Inferior parietal cortex (tissue), 1 donor: ENCODE measurements at regions not wholly inside any gene's neighbourhood (a gene's known extent, or its start where the extent isn't known, plus 50 kb on each side); places are given as distances from the start of the nearest gene placed in this dataset.

Experiments used
- DNase-seq: peaks from one replicate; pipeline ENCODE4 v3.0.0-alpha.2; 2016; ENCODE audit errors: extremely low spot score

GRCh38 chr7:12127455-12127854 is 83.6 kb upstream of the TMEM106B start:
- no peak for DNase-seq

GRCh38 chr7:12130609-12131008 is 80.5 kb upstream of the TMEM106B start:
- no peak for DNase-seq

DNA sequence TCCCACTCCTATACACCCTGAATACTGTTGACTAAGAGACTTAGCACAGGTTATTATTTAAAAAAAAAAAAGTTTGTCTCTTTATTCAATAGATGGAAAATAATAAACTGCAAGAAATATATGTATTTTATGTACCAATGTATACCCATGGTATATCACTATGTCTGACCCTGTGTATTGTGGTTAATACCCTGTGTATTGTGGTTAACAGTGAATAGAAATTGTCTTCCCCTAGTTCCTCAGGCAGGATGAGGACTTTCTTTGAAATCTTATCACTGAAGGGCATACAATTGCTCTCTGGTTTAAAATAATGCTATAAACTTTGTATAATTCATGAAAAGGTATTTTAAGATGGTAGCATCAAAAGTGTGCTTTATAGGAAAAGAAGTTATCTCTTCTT is 80.0 kb upstream of the TMEM106B start:
- no peak for DNase-seq

DNA sequence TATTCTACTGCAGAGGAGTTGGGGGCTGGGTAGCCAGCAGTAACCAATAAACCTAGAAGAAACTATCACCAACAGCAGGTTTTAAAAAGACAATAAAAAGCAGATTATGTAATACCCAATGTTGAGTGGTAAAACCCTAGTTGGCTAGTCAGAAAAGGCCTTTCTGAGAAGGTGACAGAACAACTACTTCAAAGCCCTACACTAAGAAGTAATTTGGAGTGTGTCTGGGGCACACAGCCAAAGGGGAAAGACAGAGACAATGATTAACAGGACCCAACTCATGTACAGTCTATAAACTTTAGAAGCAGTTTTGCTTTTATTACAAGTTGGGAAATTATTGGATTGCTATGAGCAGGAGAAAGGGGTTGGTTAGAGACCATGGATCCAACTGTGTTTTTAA is 77.2 kb upstream of the TMEM106B start:
- DNase-seq = no peak

GRCh38 chr7:12136523-12136922 is 74.6 kb upstream of the TMEM106B start:
- DNase-seq = no peak

- no peak for DNase-seq
These were observed 73.8 kb upstream of the TMEM106B start for GRCh38 chr7:12137283-12137682.

DNA sequence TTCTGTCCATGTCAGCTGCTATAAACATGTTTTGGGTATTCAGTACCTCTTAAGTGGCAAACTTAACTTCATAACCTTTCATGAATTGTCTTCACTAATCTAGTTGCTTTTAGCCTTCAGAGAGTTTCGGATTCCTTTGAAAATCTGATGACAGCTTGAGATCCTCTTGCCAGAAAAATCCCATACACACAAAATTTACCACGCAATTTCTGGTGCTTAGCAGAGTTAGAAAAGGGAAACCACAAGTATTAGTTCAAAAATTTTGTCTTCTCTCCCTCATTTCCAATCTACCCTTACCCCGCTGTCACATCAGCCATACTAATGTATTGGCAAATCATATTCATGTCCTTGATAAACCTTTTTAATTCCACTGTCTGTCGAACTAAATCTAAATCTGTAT is 72.7 kb upstream of the TMEM106B start:
- DNase-seq = no peak

GRCh38 chr7:12139416-12139815 is 71.7 kb upstream of the TMEM106B start:
- DNase-seq = no peak

- DNase-seq = no peak
These were observed 64.3 kb upstream of the TMEM106B start for GRCh38 chr7:12146813-12147212.

DNA sequence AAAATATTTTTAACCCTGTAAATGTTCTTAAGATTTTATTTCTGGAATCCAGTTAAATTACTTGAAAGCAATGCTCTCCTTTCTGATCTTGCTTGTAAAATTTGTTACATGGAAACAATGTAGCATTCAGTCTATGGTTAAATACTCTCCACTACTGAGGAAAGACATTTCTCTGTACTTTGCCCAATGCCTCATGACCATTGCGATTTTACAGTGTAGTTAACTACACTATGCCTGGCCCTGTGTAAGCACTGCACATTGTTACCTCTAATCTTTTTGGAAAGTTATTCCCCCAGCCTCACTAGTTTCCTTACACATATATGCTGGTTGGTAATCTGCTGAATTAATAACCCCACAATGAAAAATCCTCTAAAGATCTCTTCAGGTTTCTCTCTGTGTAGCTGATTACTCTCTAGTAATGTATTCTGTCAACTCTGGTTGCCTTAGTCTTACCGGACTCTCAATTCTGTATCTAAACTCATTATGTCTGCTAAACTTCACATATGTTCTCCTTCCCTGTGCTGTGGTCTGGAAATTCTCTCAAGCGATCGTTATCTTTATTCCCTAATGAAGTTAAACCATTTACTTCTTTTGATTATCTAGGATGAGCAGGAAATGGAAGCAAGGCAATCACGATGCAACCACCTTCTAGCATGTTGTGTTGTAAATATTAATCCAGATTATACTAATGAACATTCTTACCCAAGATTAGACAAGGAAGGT is 58.7 kb upstream of the TMEM106B start:
- DNase-seq = no peak

GRCh38 chr7:12154119-12154518 is 57.0 kb upstream of the TMEM106B start:
- DNase-seq = no peak

- DNase-seq = no peak
These were observed 53.6 kb upstream of the TMEM106B start for GRCh38 chr7:12157517-12157916.

DNA sequence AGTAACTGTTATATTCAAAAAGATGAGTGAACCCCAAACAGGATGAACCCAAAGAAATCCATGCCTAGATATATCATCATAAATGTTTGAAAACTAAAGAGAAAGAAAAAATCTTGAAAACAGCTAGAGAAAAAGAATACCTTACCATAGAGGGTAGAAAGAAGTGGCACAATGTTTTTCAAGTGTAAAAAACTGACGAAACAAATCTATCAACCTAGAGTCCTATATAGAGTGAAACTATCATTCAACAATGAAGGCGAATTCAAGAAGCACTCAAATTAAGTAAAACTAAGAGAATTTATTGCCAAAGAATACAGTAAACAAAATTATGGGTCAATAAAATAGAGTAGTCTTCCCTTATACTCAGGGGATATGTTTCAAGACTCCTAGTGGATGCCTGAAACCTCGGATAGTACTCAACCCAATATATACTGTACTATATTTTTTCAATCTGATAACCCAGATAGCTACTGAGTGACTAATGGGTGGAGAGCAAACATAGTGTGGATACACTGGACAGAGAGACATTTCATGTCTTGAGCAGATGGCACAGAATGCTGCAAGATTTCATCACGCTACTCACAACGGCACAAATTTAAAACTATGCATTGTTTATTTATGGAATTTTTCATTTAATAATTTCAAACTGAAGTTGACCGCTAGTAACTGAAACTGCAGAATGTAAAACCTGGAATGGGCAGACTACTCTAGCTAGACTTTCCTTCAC is 52.6 kb upstream of the TMEM106B start:
- DNase-seq = no peak

DNA sequence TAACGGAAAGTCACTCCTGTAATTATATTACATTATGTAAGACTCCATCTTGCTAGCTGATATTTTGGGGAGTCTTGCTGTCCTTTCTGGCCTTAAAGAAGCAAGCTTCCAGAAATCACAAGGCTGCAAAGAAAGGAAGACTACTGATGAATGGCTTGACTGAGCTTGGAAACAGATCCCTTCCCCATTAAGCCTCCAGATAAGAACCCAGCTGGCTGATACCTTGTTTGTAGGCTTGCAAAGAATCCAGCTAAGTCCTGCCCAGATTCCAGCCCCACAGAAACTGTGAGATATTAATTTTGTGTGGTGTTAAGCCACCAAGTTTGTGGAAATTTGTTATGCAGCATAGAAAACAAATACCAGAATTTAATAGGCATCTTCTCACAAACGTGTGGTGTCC is 49.9 kb upstream of the TMEM106B start:
- DNase-seq = no peak
